ENCODE measurements at regions not wholly inside any gene's neighbourhood (a gene's known extent, or its start where the extent isn't known, plus 50 kb on each side); places are given as distances from the start of the nearest gene placed in this dataset.
"Not testable (repeated sequence)": the region's sequence is repeated elsewhere in the genome, so short reads cannot be mapped to it uniquely, and the experiment has no call there.

- TF ChIP-seq POLR2A (IDR thresholded peaks at IDR 0.05) = not testable (repeated sequence)
- TF ChIP-seq, protein P1, sequence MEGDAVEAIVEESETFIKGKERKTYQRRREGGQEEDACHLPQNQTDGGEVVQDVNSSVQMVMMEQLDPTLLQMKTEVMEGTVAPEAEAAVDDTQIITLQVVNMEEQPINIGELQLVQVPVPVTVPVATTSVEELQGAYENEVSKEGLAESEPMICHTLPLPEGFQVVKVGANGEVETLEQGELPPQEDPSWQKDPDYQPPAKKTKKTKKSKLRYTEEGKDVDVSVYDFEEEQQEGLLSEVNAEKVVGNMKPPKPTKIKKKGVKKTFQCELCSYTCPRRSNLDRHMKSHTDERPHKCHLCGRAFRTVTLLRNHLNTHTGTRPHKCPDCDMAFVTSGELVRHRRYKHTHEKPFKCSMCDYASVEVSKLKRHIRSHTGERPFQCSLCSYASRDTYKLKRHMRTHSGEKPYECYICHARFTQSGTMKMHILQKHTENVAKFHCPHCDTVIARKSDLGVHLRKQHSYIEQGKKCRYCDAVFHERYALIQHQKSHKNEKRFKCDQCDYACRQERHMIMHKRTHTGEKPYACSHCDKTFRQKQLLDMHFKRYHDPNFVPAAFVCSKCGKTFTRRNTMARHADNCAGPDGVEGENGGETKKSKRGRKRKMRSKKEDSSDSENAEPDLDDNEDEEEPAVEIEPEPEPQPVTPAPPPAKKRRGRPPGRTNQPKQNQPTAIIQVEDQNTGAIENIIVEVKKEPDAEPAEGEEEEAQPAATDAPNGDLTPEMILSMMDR (IDR thresholded peaks at IDR 0.05) = not testable (repeated sequence)
These were observed 137.6 kb upstream of the ERV3-1 start for GRCh38 chr7:65144119-65144518.

Data from Peyer's patch (tissue), 4 donors.